SK-N-SH treated with all-trans-retinoic acid at 6 μM for 48 hours (cell line): ENCODE measurements at regions not wholly inside any gene's neighbourhood (a gene's known extent, or its start where the extent isn't known, plus 50 kb on each side); places are given as distances from the start of the nearest gene placed in this dataset.

Experiments used
- ATAC-seq: fragments of 200-7000 bp; cut with Tn5 transposase; 3 replicates; pipeline ENCODE4 v1.9.1; 2020; ENCODE audit warnings: mild to moderate bottlenecking, moderate library complexity
- ARNTL ChIP-seq: fragments of 450-650 bp; formaldehyde crosslinking; IDR thresholded peaks from 2 replicates; pipeline ENCODE4 v1.5.0; 2020; ENCODE audit warnings: low read depth, mild to moderate bottlenecking, moderate library complexity, borderline replicate concordance
- BACH2 ChIP-seq: fragments of 250-450 bp; sonication (Bioruptor Pico); IDR thresholded peaks from 2 replicates; pipeline ENCODE4 v1.9.0; 2021; ENCODE audit warnings: mild to moderate bottlenecking, borderline replicate concordance
- CREB5 ChIP-seq: fragments of 250-450 bp; sonication (Bioruptor Pico); IDR thresholded peaks from 2 replicates; pipeline ENCODE4 v1.5.1; 2020; ENCODE audit warnings: low read depth, mild to moderate bottlenecking, moderate library complexity
- CSDC2 ChIP-seq: fragments of 250-450 bp; sonication (Bioruptor Pico); IDR thresholded peaks from 2 replicates; pipeline ENCODE4 v1.5.0; 2020; ENCODE audit warnings: mild to moderate bottlenecking, moderate library complexity
- CSRNP3 ChIP-seq: fragments of 250-450 bp; sonication (Bioruptor Pico); IDR thresholded peaks from 2 replicates; pipeline ENCODE4 v1.5.1; 2021; ENCODE audit warnings: mild to moderate bottlenecking, moderate library complexity
- ESRRG ChIP-seq: fragments of 250-450 bp; sonication (Bioruptor Pico); IDR thresholded peaks from 2 replicates; pipeline ENCODE4 v1.6.1; 2021; ENCODE audit warnings: mild to moderate bottlenecking
- GLIS3 ChIP-seq: fragments of 250-450 bp; sonication (Bioruptor Pico); IDR thresholded peaks from 2 replicates; pipeline ENCODE4 v1.5.0; 2020; ENCODE audit warnings: mild to moderate bottlenecking, moderate library complexity
- ISL1 ChIP-seq: fragments of 250-450 bp; sonication (Bioruptor Pico); IDR thresholded peaks from 2 replicates; pipeline ENCODE4 v2.1.2; 2022; ENCODE audit warnings: mild to moderate bottlenecking, moderate library complexity
- OSR1 ChIP-seq: fragments of 250-450 bp; sonication (Bioruptor Pico); IDR thresholded peaks from 2 replicates; pipeline ENCODE4 v1.8.0; 2022; ENCODE audit warnings: moderate library complexity, mild to moderate bottlenecking, inconsistent platforms
- PATZ1 ChIP-seq: fragments of 250-450 bp; sonication (Bioruptor Pico); IDR thresholded peaks from 2 replicates; pipeline ENCODE4 v1.8.0; 2020; ENCODE audit warnings: mild to moderate bottlenecking, moderate library complexity, borderline replicate concordance
- POU6F1 ChIP-seq: fragments of 250-450 bp; sonication (Bioruptor Pico); IDR thresholded peaks from 2 replicates; pipeline ENCODE4 v1.8.0; 2021; ENCODE audit warnings: low read depth, mild to moderate bottlenecking, moderate library complexity, borderline replicate concordance
- PPARA ChIP-seq: fragments of 250-450 bp; sonication (Bioruptor Pico); IDR thresholded peaks from 2 replicates; pipeline ENCODE4 v1.5.0; 2020; ENCODE audit warnings: mild to moderate bottlenecking, borderline replicate concordance
- RARB ChIP-seq: fragments of 250-450 bp; sonication (Bioruptor Pico); IDR thresholded peaks from 2 replicates; pipeline ENCODE4 v1.8.0; 2021; ENCODE audit warnings: mild to moderate bottlenecking, moderate library complexity
- SNAI2 ChIP-seq: fragments of 250-450 bp; sonication (Bioruptor Pico); IDR thresholded peaks from 2 replicates; pipeline ENCODE4 v1.5.0; 2020; ENCODE audit warnings: mild to moderate bottlenecking, moderate library complexity
- TCF4 ChIP-seq: fragments of 250-450 bp; sonication (Bioruptor Pico); IDR thresholded peaks from 2 replicates; pipeline ENCODE4 v1.8.0; 2021; ENCODE audit warnings: mild to moderate bottlenecking, moderate library complexity, borderline replicate concordance
- TOX ChIP-seq: fragments of 250-450 bp; sonication (Bioruptor Pico); IDR thresholded peaks from 2 replicates; pipeline ENCODE4 v1.8.0; 2021; ENCODE audit warnings: mild to moderate bottlenecking, moderate library complexity, borderline replicate concordance
- TSHZ2 ChIP-seq: fragments of 250-450 bp; sonication (Bioruptor Pico); IDR thresholded peaks from 2 replicates; pipeline ENCODE4 v1.5.0; 2020; ENCODE audit warnings: mild to moderate bottlenecking, moderate library complexity
- ZC3H10 ChIP-seq: fragments of 250-450 bp; sonication (Bioruptor Pico); IDR thresholded peaks from 2 replicates; pipeline ENCODE4 v1.5.1; 2021; ENCODE audit warnings: mild to moderate bottlenecking, moderate library complexity
- ZFP3 ChIP-seq: fragments of 250-450 bp; sonication (Bioruptor Pico); IDR thresholded peaks from 2 replicates; pipeline ENCODE4 v1.5.0; 2020; ENCODE audit warnings: mild to moderate bottlenecking, moderate library complexity
- ZFP30 ChIP-seq: fragments of 450-650 bp; formaldehyde crosslinking; IDR thresholded peaks from 2 replicates; pipeline ENCODE4 v1.5.0; 2022; ENCODE audit warnings: mild to moderate bottlenecking, moderate library complexity
- ZNF565 ChIP-seq: fragments of 450-650 bp; formaldehyde crosslinking; conservative IDR thresholded peaks from 2 replicates; pipeline ENCODE4 v1.5.0; 2020; ENCODE audit warnings: low read depth, mild to moderate bottlenecking, moderate library complexity
- ZNF70 ChIP-seq: fragments of 450-650 bp; formaldehyde crosslinking; IDR thresholded peaks from 2 replicates; pipeline ENCODE4 v1.5.0; 2020; ENCODE audit warnings: mild to moderate bottlenecking, moderate library complexity
- ZNF8 ChIP-seq: fragments of 450-650 bp; formaldehyde crosslinking; IDR thresholded peaks from 2 replicates; pipeline ENCODE4 v1.5.0; 2020; ENCODE audit warnings: mild to moderate bottlenecking, moderate library complexity

- ATAC-seq: no peak
- TF ChIP-seq TCF4 (CRISPR knock-in tag) (no peak), RARB (CRISPR knock-in tag) (no peak), PPARA (CRISPR knock-in tag) (no peak), ZFP3 (CRISPR knock-in tag) (no peak), POU6F1 (no peak), ZFP30 (CRISPR knock-in tag) (no peak), GLIS3 (no peak), CSRNP3 (CRISPR knock-in tag) (no peak), TSHZ2 (CRISPR knock-in tag) (no peak), OSR1 (CRISPR knock-in tag) (no peak), ESRRG (CRISPR knock-in tag) (no peak), ZC3H10 (CRISPR knock-in tag) (no peak), ISL1 (CRISPR knock-in tag) (no peak), BACH2 (CRISPR knock-in tag) (no peak), ZNF8 (CRISPR knock-in tag) (no peak), CSDC2 (CRISPR knock-in tag) (no peak)
Measured at GRCh38 chr7:46855851-46856250, 726.1 kb downstream of the TNS3 start.

- peak; percentile 86 for ATAC-seq
- no peak for TF ChIP-seq ZFP3 (CRISPR knock-in tag)
- no peak for TF ChIP-seq ESRRG (CRISPR knock-in tag)
- TF ChIP-seq ZNF8 (CRISPR knock-in tag): no peak
- TF ChIP-seq ARNTL (CRISPR knock-in tag): no peak
- TF ChIP-seq ISL1 (CRISPR knock-in tag): peak; percentile 71
- TF ChIP-seq TOX (CRISPR knock-in tag): no peak
- TF ChIP-seq GLIS3: no peak
- 0 out of 2 replicates have a peak, but pooled peaks have one; percentile 15 for TF ChIP-seq POU6F1
- TF ChIP-seq SNAI2: no peak
- no peak for TF ChIP-seq ZNF70
- TF ChIP-seq CSRNP3 (CRISPR knock-in tag): no peak
- no peak for TF ChIP-seq CREB5 (CRISPR knock-in tag)
- TF ChIP-seq BACH2 (CRISPR knock-in tag): no peak
- no peak for TF ChIP-seq PATZ1
- TF ChIP-seq CSDC2 (CRISPR knock-in tag): peak; percentile 54; the same call in 1 of the 2 replicates
- TF ChIP-seq ZC3H10 (CRISPR knock-in tag): 0 out of 2 replicates have a peak, but pooled peaks have one; percentile 22
- no peak for TF ChIP-seq TSHZ2 (CRISPR knock-in tag)
- TF ChIP-seq TCF4 (CRISPR knock-in tag): no peak; the same call in 1 of the 2 replicates
- TF ChIP-seq RARB (CRISPR knock-in tag): no peak
- no peak for TF ChIP-seq PPARA (CRISPR knock-in tag)
- TF ChIP-seq ZNF565 (CRISPR knock-in tag): no peak
- no peak for TF ChIP-seq OSR1 (CRISPR knock-in tag)
Measured at GRCh38 chr7:46854958-46855473, 726.9 kb downstream of the TNS3 start.
